Neural progenitor cell (in vitro differentiated cells): ENCODE measurements at regions not wholly inside any gene's neighbourhood (a gene's known extent, or its start where the extent isn't known, plus 50 kb on each side); places are given as distances from the start of the nearest gene placed in this dataset.
A peak's percentile ranks its signal among the peaks of the same experiment; 100 is the strongest.

Experiments
- DNase-seq: peaks from one replicate; pipeline ENCODE4 v3.0.0-alpha.2; 2016; ENCODE audit warnings: low spot score
- H2AFZ ChIP-seq: fragments of 200-600 bp; sonication (generic); replicated peaks from 2 replicates; pipeline ENCODE4 v1.6.1; 2016; ENCODE audit warnings: antibody characterized with exemption
- H3F3A ChIP-seq: fragments of 200-600 bp; sonication (generic); 2 replicates; pipeline ENCODE4 v1.6.1; 2016; ENCODE audit warnings: antibody characterized with exemption, low read depth
- H3K27ac ChIP-seq: fragments of 200-600 bp; sonication (generic); 2 replicates; pipeline ENCODE4 v1.5.1; 2016; ENCODE audit warnings: mild to moderate bottlenecking
- H3K27me3 ChIP-seq: fragments of 200-600 bp; sonication (generic); 2 replicates; pipeline ENCODE4 v1.6.1; 2016; ENCODE audit warnings: mild to moderate bottlenecking, moderate library complexity
- H3K36me3 ChIP-seq: fragments of 200-600 bp; sonication (generic); 2 replicates; pipeline ENCODE4 v1.5.1; 2016
- H3K4me1 ChIP-seq: fragments of 200-600 bp; sonication (generic); 2 replicates; pipeline ENCODE4 v1.6.1; 2016; ENCODE audit warnings: mixed run types
- H3K4me2 ChIP-seq: fragments of 200-600 bp; sonication (generic); 2 replicates; pipeline ENCODE4 v1.6.1; 2016
- H3K4me3 ChIP-seq: fragments of 200-600 bp; sonication (generic); 2 replicates; pipeline ENCODE4 v1.5.1; 2016
- H3K79me2 ChIP-seq: fragments of 200-600 bp; sonication (generic); 2 replicates; pipeline ENCODE4 v1.6.1; 2016; ENCODE audit warnings: low read depth
- H3K9ac ChIP-seq: fragments of 200-600 bp; sonication (generic); 2 replicates; pipeline ENCODE4 v1.6.1; 2016
- H3K9me3 ChIP-seq: fragments of 200-600 bp; sonication (generic); 2 replicates; pipeline ENCODE4 v1.5.1; 2016; ENCODE audit warnings: low read depth
- H4K20me1 ChIP-seq: fragments of 200-600 bp; sonication (generic); 2 replicates; pipeline ENCODE4 v1.6.1; 2016; ENCODE audit warnings: low read depth
- H3K27ac Mint-ChIP-seq: 3 replicates; pipeline ENCODE4 v1.8.0; 2021; ENCODE audit warnings: mixed read lengths
- H3K27me3 Mint-ChIP-seq: 2 replicates; pipeline ENCODE4 v1.8.0; 2022; ENCODE audit warnings: low read depth, mild to moderate bottlenecking, inconsistent platforms, moderate library complexity, mixed read lengths; ENCODE audit not compliant: insufficient read depth
- H3K36me3 Mint-ChIP-seq: 3 replicates; pipeline ENCODE4 v1.8.0; 2021; ENCODE audit warnings: mixed read lengths
- H3K4me1 Mint-ChIP-seq: 3 replicates; pipeline ENCODE4 v1.8.0; 2021; ENCODE audit warnings: mixed read lengths
- H3K4me3 Mint-ChIP-seq: 3 replicates; pipeline ENCODE4 v1.8.0; 2021; ENCODE audit warnings: mild to moderate bottlenecking, moderate library complexity, mixed read lengths
- H3K9me3 Mint-ChIP-seq: 3 replicates; pipeline ENCODE4 v1.8.0; 2020; ENCODE audit warnings: mixed read lengths
- CTCF ChIP-seq: fragments of 200-600 bp; sonication (generic); IDR thresholded peaks from 2 replicates; pipeline ENCODE4 v1.5.1; 2017; ENCODE audit warnings: antibody characterized with exemption, mild to moderate bottlenecking
- EZH2 ChIP-seq: fragments of 200-600 bp; sonication (generic); IDR thresholded peaks from 2 replicates; pipeline ENCODE4 v1.6.1; 2017; ENCODE audit warnings: antibody characterized with exemption, mild to moderate bottlenecking, moderate library complexity
- EZH2phosphoT487 ChIP-seq: fragments of 200-600 bp; sonication (generic); IDR thresholded peaks from 2 replicates; pipeline ENCODE4 v1.6.1; 2017; ENCODE audit warnings: antibody characterized with exemption

GRCh38 chr17:11135819-11136218 is 105.2 kb upstream of the SHISA6 start:
- Mint-ChIP-seq H3K4me1 (no peaks in the 10 kb centered on the region), H3K27me3 (peaks cover 2% of the 10 kb centered on the region), H3K27ac (no peak overlapping the region), H3K9me3 (no peaks in the 10 kb centered on the region), H3K4me3 (no peak overlapping the region), H3K36me3 (no peaks in the 10 kb centered on the region)
- TF ChIP-seq EZH2 (no peak), EZH2phosphoT487 (no peak), CTCF (no peak)
- H3K4me2 ChIP-seq = no peak overlapping the region
- no peaks in the 10 kb centered on the region for H3K27me3 ChIP-seq
- peak overlapping the region; percentile 10 for H2AFZ ChIP-seq
- no peaks in the 10 kb centered on the region for H3K4me1 ChIP-seq
- H3F3A ChIP-seq = no peaks in the 10 kb centered on the region
- H3K36me3 ChIP-seq = no peaks in the 10 kb centered on the region
- DNase-seq = no peak
- no peaks in the 10 kb centered on the region for H4K20me1 ChIP-seq
- H3K9ac ChIP-seq = no peak overlapping the region
- H3K27ac ChIP-seq = no peak overlapping the region
- no peak overlapping the region for H3K4me3 ChIP-seq
- no peaks in the 10 kb centered on the region for H3K79me2 ChIP-seq
- no peaks in the 10 kb centered on the region for H3K9me3 ChIP-seq

GRCh38 chr17:11130367-11130766 is 110.6 kb upstream of the SHISA6 start:
- TF ChIP-seq CTCF (no peak), EZH2 (no peak), EZH2phosphoT487 (no peak)
- no peak overlapping the region for H3K27ac Mint-ChIP-seq
- H3K79me2 ChIP-seq = no peaks in the 10 kb centered on the region
- no peak overlapping the region for H2AFZ ChIP-seq
- no peak overlapping the region for H3K4me2 ChIP-seq
- H3K9me3 Mint-ChIP-seq = no peaks in the 10 kb centered on the region
- H3F3A ChIP-seq = no peaks in the 10 kb centered on the region
- H3K36me3 ChIP-seq = no peaks in the 10 kb centered on the region
- no peak overlapping the region for H3K9ac ChIP-seq
- no peak overlapping the region for H3K27ac ChIP-seq
- H3K4me3 Mint-ChIP-seq = no peak overlapping the region
- no peaks in the 10 kb centered on the region for H3K4me1 Mint-ChIP-seq
- peaks cover 4% of the 10 kb centered on the region for H3K27me3 Mint-ChIP-seq
- H3K36me3 Mint-ChIP-seq = no peaks in the 10 kb centered on the region
- H3K27me3 ChIP-seq = no peaks in the 10 kb centered on the region
- no peaks in the 10 kb centered on the region for H3K4me1 ChIP-seq
- no peaks in the 10 kb centered on the region for H3K9me3 ChIP-seq
- no peaks in the 10 kb centered on the region for H4K20me1 ChIP-seq
- no peak overlapping the region for H3K4me3 ChIP-seq
- DNase-seq = no peak

- no peaks in the 10 kb centered on the region for H3K9me3 ChIP-seq
- H3K4me1 ChIP-seq = no peaks in the 10 kb centered on the region
- Mint-ChIP-seq H3K4me3 (no peak overlapping the region), H3K4me1 (no peaks in the 10 kb centered on the region), H3K9me3 (no peaks in the 10 kb centered on the region), H3K36me3 (no peaks in the 10 kb centered on the region), H3K27me3 (peaks cover 4% of the 10 kb centered on the region), H3K27ac (no peak overlapping the region)
- H3K36me3 ChIP-seq = no peaks in the 10 kb centered on the region
- H2AFZ ChIP-seq = no peak overlapping the region
- no peak for DNase-seq
- H3F3A ChIP-seq = no peaks in the 10 kb centered on the region
- no peaks in the 10 kb centered on the region for H4K20me1 ChIP-seq
- no peak overlapping the region for H3K4me2 ChIP-seq
- H3K27ac ChIP-seq = no peak overlapping the region
- H3K79me2 ChIP-seq = no peaks in the 10 kb centered on the region
- H3K9ac ChIP-seq = no peak overlapping the region
- TF ChIP-seq EZH2phosphoT487 (no peak), CTCF (no peak), EZH2 (no peak)
- H3K27me3 ChIP-seq = no peaks in the 10 kb centered on the region
- H3K4me3 ChIP-seq = no peak overlapping the region
These were observed 118.1 kb upstream of the SHISA6 start for GRCh38 chr17:11122908-11123307.
